AG09309 (cell line): ENCODE measurements at regions not wholly inside any gene's neighbourhood (a gene's known extent, or its start where the extent isn't known, plus 50 kb on each side); places are given as distances from the start of the nearest gene placed in this dataset.

ENCODE experiments used
- DNase-seq: peaks from one replicate; pipeline ENCODE4 v3.0.0-alpha.2; 2010; ENCODE audit warnings: low read depth
- H3K4me3 ChIP-seq: 2 replicates; pipeline ENCODE4 v1.5.1; 2011; ENCODE audit warnings: mild to moderate bottlenecking, low read depth, low read length, moderate library complexity; ENCODE audit not compliant: control insufficient read depth
- CTCF ChIP-seq: IDR thresholded peaks from 2 replicates; pipeline ENCODE4 v1.5.1; 2011; ENCODE audit warnings: mild to moderate bottlenecking, low read depth, low read length, inconsistent platforms; ENCODE audit not compliant: insufficient read depth, control insufficient read depth; ENCODE audit errors: missing control alignments

- H3K4me3 ChIP-seq, result no peak overlapping the region
- DNase-seq, result no peak
- TF ChIP-seq CTCF, result no peak
Measured at GRCh38 chr18:64401268-64402060, 252.6 kb upstream of the LINC00305 start.

- DNase-seq, result no peak
- no peak for TF ChIP-seq CTCF
- no peak overlapping the region for H3K4me3 ChIP-seq
Measured at GRCh38 chr18:64399566-64399965, 250.7 kb upstream of the LINC00305 start.

- DNase-seq, result no peak
- TF ChIP-seq CTCF, result no peak
Measured at GRCh38 chr18:64398320-64398719, 249.4 kb upstream of the LINC00305 start.

GRCh38 chr18:64392202-64392601 lies 243.3 kb upstream of the LINC00305 start:
- no peak for TF ChIP-seq CTCF
- H3K4me3 ChIP-seq, result no peak overlapping the region
- no peak for DNase-seq

More at GRCh38 chr18:64398320-64398719, 249.4 kb upstream of the LINC00305 start:
- H3K4me3 ChIP-seq, result no peak overlapping the region

GRCh38 chr18:64384101-64384500 lies 235.2 kb upstream of the LINC00305 start:
- DNase-seq, result no peak
- H3K4me3 ChIP-seq, result no peak overlapping the region
- TF ChIP-seq CTCF, result no peak

GRCh38 chr18:64380117-64380516 lies 231.2 kb upstream of the LINC00305 start:
- DNase-seq, result no peak
- no peak overlapping the region for H3K4me3 ChIP-seq
- TF ChIP-seq CTCF, result no peak
